ENCODE measurements at regions not wholly inside any gene's neighbourhood (a gene's known extent, or its start where the extent isn't known, plus 50 kb on each side); places are given as distances from the start of the nearest gene placed in this dataset.
"Not testable (repeated sequence)": the region's sequence is repeated elsewhere in the genome, so short reads cannot be mapped to it uniquely, and the experiment has no call there.

DNA sequence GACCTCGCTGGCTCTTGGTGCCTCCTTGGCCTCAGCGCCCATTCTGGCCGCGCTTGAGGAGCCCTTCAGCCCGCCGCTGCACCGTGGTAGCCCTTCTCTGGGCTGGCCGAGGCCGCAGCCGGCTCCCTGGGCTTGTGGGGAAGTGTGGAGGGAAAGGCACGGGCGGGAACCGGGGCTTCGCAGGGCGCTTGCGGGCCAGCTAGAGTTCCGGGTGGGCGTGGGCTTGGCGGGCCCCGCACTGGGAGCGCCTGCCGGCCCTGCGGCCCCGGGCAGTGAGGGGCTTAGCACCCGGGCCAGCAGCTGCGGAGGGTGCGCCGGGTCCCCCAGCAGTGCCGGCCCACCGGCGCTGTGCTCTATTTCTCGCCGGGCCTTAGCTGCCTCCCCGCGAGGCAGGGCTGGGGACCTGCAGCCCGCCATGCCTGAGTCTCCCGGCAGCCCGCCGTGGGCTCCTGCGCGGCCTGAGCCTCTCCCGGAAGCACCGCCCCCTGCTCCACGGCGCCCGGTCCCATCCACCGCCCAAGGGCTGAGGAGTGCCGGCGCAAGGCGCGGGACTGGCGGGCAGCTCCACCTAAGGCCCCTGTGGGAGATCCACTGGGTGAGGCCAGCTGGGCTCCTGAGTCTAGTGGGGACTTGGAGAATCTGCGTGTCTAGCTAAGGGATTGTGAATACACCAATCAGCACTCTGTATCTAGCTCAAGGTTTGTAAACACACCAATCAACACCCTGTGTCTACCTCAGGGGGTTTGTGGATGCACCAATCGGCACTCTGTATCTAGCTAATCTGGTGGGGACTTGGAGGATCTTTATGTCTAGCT is 141.1 kb downstream of the SLCO4C1 start:
- not testable (repeated sequence) for DNase-seq

DNA sequence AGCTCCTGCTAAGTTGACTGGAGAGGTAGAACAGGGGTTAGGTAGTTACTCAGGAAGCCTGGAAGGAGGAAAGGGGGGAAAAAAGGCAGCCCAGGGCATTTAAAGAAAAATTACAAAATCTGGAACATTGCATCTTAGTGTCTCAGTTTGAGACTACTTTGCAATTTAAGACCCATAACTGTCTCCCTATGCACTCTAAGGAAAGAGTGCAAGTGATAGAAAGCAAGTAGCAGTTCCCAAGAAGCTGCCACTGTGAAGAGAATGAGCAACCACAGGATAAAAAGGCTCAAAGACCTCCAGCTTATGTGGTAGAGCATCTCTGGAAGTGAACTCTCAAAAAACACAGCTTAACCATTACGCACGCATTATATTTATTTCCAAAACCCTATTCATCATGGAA is 141.8 kb downstream of the SLCO4C1 start:
- DNase-seq = no peak

DNA sequence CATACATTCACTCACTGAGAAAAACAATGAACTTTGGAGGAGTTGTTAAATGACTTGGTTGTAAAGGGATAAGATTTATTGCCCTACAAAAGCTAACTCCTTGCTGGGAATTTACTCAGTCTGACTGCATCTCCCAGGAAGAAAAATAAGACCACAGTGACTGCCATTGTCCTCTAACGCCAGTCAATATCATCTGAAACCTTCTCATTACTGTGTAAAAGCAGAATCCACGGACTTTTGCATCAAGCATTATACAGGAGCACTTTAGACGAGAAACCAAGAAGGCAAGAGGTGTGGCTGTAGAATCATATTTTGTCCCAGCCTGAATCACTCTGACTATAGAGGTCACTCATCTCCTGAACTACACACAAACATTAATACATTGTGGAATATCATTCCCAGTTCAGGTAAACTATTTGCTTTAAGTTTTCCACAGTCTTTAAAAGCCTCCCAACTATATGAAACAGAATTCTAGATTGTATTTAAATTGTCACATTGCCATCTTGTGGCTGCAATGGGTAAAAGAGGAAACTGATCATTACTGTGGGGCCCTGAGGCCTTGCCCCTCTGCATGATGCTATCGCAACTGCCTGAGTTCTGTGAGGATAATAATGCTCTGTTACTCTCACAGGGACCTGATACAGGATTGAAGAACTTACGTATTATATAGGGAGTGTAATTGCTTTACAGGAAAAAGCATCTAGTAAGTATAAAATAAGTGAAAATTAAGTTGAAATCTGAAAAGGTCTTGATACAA is 142.9 kb downstream of the SLCO4C1 start:
- DNase-seq = no peak

DNA sequence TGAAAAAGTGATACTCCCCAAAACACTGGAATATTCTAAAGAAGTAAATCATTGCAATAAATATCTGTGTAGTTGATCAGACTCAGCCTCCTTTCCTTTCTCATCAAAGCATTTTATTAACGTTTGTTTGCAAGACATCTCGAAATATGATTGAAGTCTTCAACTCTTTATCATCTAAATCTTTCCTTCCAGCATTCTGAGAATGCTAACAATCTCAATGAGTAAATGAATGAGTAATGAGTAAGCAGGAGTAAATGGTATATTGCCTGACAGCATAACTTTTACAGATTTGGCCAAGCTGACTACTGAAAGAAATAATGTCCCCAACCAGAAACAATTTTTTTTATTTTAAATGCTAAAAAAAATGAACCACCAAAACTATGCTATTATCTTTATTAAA is 157.1 kb downstream of the SLCO4C1 start:
- DNase-seq = no peak

GRCh38 chr5:102138243-102138653 is 157.8 kb downstream of the SLCO4C1 start:
- no peak for DNase-seq

DNA sequence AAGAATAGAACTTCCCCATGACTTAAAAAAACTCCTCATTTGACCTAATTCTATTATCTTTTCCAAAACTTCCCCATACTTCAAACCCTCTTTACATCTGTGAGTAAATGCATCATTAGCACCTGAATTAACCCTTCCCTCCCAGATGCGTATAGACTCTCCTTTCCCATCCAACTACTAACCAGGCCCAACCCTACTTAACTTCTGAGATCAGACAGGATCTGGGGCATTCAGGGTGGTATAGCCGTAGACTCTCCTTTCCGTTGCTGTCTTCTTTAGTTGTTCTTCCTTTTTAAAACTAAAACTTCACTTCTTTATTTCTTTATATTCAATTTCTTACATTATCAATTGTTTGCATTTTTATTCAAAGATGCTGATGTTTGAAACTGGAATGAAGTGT is 165.2 kb downstream of the SLCO4C1 start:
- DNase-seq = no peak

GRCh38 chr5:102130386-102130785 is 165.7 kb downstream of the SLCO4C1 start:
- no peak for DNase-seq

- DNase-seq = no peak
Measured at GRCh38 chr5:102119252-102119651, 176.8 kb downstream of the SLCO4C1 start.

GRCh38 chr5:102115736-102116135 is 180.3 kb downstream of the SLCO4C1 start:
- no peak for DNase-seq

DNA sequence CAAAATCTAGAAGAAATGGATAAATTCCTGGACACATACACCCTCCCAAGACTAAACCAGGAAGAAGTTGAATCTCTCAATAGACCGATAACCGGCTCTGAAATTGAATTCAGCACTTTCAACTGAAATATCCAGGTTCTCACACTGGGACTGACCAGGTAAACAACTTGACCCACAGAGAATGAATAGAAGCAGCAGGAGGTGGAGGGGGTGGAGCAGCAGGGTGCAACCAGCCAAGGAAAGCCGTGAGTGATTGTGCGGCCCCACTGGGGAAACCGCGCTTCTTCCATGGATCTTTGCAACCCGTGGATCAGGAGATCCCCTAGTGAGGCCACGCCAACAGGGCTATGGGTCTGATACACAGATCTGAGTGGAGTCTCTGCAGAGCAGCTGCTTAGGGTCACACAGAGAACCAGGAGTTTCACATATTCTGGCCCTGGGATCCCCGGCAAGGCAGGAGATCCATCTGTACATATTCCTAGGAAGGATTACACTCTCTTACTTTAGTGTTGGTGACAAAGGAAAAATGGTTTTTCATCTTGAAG is 181.5 kb downstream of the SLCO4C1 start:
- no peak for DNase-seq

DNA sequence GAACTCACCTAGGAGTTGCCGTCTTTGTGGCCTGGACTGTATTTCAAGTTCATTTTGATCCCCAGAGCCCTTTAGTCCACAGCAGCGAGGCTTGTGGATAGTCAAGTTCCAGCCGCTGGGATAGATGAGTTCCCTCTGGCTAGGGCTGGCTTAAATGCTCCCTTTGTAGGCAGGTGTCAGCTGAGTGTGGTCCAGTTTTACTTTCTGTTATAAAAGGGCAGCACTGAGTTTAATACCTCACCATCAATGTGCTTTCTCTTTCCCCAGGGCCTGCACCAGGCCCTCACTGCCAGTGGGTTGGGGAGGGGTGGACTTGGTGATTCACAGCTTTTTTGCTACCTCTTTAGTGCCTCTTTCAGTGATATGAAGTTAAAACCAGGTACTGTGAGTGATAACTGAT is 188.2 kb downstream of the SLCO4C1 start:
- no peak for DNase-seq

GRCh38 chr5:102106599-102106998 is 189.5 kb downstream of the SLCO4C1 start:
- DNase-seq = no peak

- no peak for DNase-seq
Measured at GRCh38 chr5:102099766-102100331, 196.2 kb downstream of the SLCO4C1 start.

DNA sequence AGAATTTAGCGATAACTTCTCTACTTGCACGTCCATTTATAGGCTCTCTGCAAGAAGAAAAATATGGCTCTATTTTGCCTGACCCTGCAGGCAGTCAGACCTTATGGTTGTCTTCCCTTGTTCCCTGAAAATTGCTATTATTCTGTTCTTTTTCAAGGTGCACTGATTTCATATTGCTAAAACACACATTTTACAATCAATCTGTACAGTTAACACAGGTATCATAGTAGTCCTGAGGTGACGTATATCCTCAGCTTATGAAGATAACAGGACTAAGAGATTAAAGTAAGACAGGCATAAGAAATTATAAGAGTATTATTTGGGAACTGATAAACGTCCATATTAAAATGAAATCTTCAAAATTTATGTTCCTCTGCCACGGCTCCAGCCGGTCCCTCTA is 197.0 kb downstream of the SLCO4C1 start:
- not testable (repeated sequence) for DNase-seq

GRCh38 chr5:102098606-102099005 is 197.5 kb downstream of the SLCO4C1 start:
- not testable (repeated sequence) for DNase-seq

GRCh38 chr5:102090770-102091169 is 205.3 kb downstream of the SLCO4C1 start:
- DNase-seq = no peak

GRCh38 chr5:102089883-102090282 is 206.2 kb downstream of the SLCO4C1 start:
- DNase-seq = no peak

- no peak for DNase-seq
Measured at GRCh38 chr5:102087906-102088305, 208.2 kb downstream of the SLCO4C1 start.

GRCh38 chr5:102080288-102080687 is 215.8 kb downstream of the SLCO4C1 start:
- no peak for DNase-seq

GRCh38 chr5:102077920-102078319 is 218.2 kb downstream of the SLCO4C1 start:
- no peak for DNase-seq

DNA sequence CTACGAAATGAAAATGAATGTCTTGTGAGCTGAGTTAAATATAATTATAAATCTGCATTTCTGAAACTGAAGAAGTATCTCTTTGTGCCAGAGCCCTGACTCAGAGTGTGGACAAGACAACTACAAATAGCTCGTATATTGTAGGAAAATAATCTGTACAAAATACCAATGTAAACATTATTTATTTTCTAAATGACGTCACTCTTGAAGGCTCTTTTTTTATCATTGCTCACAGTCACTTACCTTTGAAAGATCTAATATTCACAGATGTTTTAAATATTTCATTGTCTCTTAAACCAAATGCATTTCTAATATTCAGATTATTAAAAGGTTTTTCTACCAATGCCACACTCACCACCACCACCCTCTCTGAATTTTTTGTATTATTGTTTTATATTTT is 226.1 kb downstream of the SLCO4C1 start:
- DNase-seq = no peak

DNA sequence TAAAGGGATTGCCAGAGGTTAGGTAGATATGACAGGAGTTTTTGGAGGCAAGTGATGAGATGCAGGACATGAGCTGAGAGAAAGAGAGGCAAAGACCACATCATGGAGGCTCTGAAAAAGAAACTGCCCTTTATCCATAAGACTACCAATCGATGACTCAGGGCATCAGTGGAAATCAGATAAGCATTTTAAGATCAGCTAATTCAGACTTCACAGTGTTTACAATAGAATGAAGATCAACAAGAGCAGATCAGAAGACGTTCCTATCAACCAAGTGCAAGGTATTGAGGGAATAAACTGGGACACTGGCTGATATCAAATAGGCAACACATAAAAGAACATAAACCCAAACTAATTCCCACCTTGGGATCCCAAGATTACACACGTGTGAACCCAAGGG is 227.2 kb downstream of the SLCO4C1 start:
- DNase-seq = no peak

- no peak for DNase-seq
Measured at GRCh38 chr5:102049517-102049916, 246.6 kb downstream of the SLCO4C1 start.

- DNase-seq = no peak
Measured at GRCh38 chr5:102048940-102049339, 247.1 kb downstream of the SLCO4C1 start.

Measured in fibroblast of skin of right quadriceps (primary cell).